Mucosa of gallbladder (tissue), 1 donor: ENCODE measurements at regions not wholly inside any gene's neighbourhood (a gene's known extent, or its start where the extent isn't known, plus 50 kb on each side); places are given as distances from the start of the nearest gene placed in this dataset.
A peak's percentile ranks its signal among the peaks of the same experiment; 100 is the strongest.

ENCODE experiments used
- DNase-seq: peaks from one replicate; pipeline ENCODE4 v3.0.0-alpha.2; 2020; ENCODE audit warnings: low spot score
- donor health status: DM: no; HTN: no; CAD: no.

GRCh38 chr20:52402514-52402913 is 210.9 kb upstream of the ZFP64 start:
- DNase-seq: no peak

GRCh38 chr20:52401431-52401830 is 209.9 kb upstream of the ZFP64 start:
- DNase-seq: no peak

- DNase-seq: no peak
Observed at GRCh38 chr20:52399352-52399751, 207.8 kb upstream of the ZFP64 start.

GRCh38 chr20:52389606-52390005 is 198.0 kb upstream of the ZFP64 start:
- DNase-seq: no peak

- DNase-seq: no peak
Observed at GRCh38 chr20:52383995-52384621, 192.5 kb upstream of the ZFP64 start.

GRCh38 chr20:52382933-52383332 is 191.4 kb upstream of the ZFP64 start:
- DNase-seq: no peak

GRCh38 chr20:52379723-52380336 is 188.3 kb upstream of the ZFP64 start:
- peak; percentile 43 for DNase-seq

GRCh38 chr20:52372169-52372568 is 180.6 kb upstream of the ZFP64 start:
- DNase-seq: no peak

- DNase-seq: no peak
Observed at GRCh38 chr20:52365688-52366087, 174.1 kb upstream of the ZFP64 start.

- no peak for DNase-seq
Observed at GRCh38 chr20:52364405-52364804, 172.8 kb upstream of the ZFP64 start.

GRCh38 chr20:52361650-52362049 is 170.1 kb upstream of the ZFP64 start:
- DNase-seq: no peak

- DNase-seq: no peak
Observed at GRCh38 chr20:52349806-52350205, 158.2 kb upstream of the ZFP64 start.

GRCh38 chr20:52348434-52348833 is 156.9 kb upstream of the ZFP64 start:
- DNase-seq: no peak

GRCh38 chr20:52346797-52347196 is 155.2 kb upstream of the ZFP64 start:
- no peak for DNase-seq

GRCh38 chr20:52342913-52343312 is 151.3 kb upstream of the ZFP64 start:
- no peak for DNase-seq

GRCh38 chr20:52340036-52340634 is 148.6 kb upstream of the ZFP64 start:
- DNase-seq: no peak

- no peak for DNase-seq
Observed at GRCh38 chr20:52332649-52333250, 141.2 kb upstream of the ZFP64 start.

GRCh38 chr20:52332230-52332629 is 140.7 kb upstream of the ZFP64 start:
- DNase-seq: no peak

GRCh38 chr20:52331655-52332054 is 140.1 kb upstream of the ZFP64 start:
- DNase-seq: no peak

GRCh38 chr20:52321396-52321795 is 129.8 kb upstream of the ZFP64 start:
- no peak for DNase-seq

- no peak for DNase-seq
Observed at GRCh38 chr20:52318651-52319050, 127.1 kb upstream of the ZFP64 start.

GRCh38 chr20:52313341-52313963 is 121.9 kb upstream of the ZFP64 start:
- DNase-seq: peak; percentile 15
